HG02973 (cell line): ENCODE measurements at regions not wholly inside any gene's neighbourhood (a gene's known extent, or its start where the extent isn't known, plus 50 kb on each side); places are given as distances from the start of the nearest gene placed in this dataset.
"Not testable (repeated sequence)": the region's sequence is repeated elsewhere in the genome, so short reads cannot be mapped to it uniquely, and the experiment has no call there.

Source experiments
- ATAC-seq: cut with Tn5 transposase; IDR thresholded peaks from one replicate; pipeline ENCODE4 v1.9.1; 2021; ENCODE audit warnings: moderate library complexity; ENCODE audit not compliant: unreplicated experiment

- ATAC-seq, result no peak
Measured at GRCh38 chr14:43338713-43339112, 1168.4 kb downstream of the FSCB start.

DNA sequence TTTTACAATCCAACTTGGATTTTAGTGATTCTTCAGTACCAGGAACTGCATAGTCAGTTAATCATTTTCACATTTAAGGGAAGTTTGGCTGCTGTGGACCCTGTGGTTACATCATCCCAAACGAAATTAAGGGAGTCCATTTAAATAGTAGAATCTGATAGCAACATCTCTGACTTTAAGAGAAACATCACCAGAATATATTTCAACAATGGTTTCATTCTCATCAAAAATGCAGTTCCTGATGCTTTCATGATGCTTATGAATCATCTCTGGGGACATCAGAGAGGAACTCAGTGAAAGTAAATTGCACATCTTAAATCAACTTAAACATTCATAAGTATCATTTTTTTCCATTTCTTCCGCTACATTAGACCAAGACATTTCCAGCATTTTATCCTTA is 1170.7 kb downstream of the FSCB start:
- no peak for ATAC-seq

DNA sequence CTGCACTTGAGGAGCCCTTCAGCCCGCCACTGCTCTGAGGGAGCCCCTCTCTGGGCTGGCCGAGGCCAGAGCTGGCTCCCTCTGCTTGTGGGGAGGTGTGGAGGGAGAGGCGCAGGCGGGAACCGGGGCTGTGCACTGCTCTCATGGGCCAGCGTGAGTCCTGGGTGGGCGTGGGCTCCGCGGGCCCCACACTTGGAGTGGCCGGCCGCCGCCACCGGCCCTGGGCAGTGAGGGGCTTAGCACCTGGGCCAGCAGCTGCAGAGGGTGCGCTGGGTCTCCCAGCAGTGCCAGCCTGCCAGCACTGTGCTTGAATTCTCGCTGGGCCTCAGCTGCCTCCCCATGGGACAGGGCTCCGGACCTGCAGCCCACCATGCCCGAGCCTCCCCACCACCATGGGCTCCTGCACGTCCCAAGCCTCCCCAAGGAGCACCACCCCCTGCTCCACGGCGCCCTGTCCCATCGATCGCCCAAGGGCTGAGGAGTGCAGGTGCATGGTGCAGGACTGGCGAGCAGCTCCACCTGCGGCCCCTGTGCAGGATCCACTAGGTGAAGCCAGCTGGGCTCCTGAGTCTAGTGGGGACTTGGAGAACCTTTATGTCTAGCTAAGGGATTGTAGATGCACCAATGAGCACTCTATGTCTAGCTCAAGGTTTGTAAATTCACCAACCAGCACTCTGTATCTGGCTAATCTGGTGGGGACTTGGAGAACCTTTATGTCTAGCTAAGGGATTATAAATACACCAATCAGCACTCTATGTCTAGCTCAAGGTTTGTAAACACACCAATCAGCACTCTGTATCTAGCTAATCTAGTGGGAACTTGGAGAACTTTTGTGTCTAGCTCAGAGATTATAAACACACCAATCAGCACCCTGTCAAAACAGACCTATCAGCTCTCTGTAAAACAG is 1180.3 kb downstream of the FSCB start:
- not testable (repeated sequence) for ATAC-seq

DNA sequence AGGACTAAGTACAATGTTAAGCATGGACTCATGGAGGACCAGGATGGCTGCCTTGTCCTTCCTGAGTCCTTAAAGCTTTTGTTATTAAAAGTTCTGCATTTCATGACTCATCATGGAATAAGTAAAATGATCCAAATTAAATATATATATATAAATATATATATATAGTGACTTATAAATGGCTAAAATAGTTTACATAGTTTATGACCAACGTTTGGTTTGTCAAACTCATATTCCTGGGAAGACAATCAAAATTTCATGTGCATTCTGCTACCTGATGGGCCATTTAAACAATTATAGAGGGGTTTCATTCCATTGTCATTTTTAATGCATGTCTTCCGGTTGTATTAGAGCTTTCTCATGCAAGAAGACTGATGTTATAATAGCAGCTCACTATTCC is 1190.7 kb downstream of the FSCB start:
- ATAC-seq, result no peak

DNA sequence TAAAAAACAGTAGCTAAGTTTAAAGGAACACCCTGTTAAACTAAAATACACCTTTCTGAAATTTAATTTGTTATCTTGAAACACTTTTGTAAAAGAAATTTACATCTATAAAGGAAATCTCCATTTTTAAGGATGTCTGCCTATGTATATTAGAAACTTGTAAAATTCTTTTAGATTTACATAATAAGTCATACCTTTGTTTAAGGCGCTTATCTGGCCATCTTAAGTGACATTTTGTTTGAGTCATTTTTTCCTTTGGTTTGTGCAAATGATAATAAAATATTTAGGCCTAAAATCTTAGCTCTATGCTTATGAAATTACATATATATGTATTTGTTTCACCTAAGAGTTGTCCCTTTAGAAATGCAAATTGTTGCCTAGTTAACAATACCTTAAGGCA is 1193.4 kb downstream of the FSCB start:
- ATAC-seq, result no peak

DNA sequence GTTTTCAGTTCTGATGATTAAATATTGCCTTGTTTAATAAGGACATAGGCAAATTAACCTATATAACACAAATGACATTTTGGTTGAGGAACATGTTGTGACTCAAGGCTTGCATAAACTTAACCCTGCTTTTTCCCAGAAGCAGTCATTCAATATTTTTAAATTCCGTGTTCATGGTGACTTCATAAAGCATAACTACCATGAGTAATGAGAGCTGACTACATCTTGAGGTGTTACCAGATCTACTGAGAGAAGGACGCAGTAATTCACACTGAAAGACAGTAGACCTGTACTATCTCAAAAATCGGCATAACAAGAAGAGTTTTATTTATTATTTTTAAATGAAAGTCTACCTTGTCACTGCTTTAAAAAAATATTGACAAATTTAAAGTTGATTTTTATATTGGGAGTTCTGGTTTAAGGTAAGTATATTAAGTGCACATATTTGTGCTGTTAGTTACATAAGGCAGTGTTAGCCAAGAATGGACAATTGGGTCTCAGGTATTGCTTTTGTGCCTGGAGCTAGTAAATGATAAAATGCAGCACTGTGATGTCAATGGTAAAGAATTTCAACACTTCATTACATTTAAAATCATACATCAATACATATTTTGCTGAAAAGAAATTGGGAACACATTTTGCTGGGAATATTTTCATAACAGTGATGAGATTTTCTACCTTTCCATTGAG is 1198.5 kb downstream of the FSCB start:
- ATAC-seq, result no peak

- no peak for ATAC-seq
Measured at GRCh38 chr14:43307836-43308235, 1199.2 kb downstream of the FSCB start.

DNA sequence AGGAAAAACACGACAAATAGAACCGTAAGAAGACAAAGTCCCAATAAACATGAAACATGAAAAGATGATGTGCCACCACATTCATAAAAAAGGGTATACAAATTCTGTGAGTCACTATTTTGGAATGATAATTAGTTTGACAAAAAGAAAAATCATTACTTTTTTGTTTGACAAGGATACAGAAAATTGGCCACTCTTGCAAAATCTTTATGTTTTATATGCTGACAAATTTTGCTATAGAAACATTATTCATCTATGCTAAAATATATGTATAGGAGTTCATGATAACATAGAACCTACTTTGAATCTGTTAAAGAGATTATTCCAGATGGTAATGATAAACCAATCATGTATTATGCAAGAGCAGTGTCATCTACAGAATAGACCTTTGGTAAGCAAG is 1201.0 kb downstream of the FSCB start:
- ATAC-seq, result no peak

DNA sequence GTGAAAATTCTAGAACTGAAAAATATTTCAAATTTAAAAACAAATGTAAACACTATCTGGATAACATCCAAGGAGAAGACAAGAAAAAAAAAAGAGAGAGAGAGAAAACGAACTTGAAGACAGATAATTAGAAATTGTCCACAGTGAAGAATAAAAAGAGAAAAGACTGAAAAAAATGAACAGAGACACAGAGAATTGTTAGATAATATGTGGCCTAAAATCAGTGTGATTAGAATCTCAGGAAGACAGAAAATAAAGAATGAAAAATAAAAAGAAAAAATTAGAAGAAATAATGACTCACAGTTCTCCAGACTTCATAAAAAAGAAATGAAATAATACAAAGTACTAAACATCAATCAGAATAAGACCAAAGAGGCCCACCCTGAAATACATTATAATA is 1209.3 kb downstream of the FSCB start:
- no peak for ATAC-seq

- not testable (repeated sequence) for ATAC-seq
Measured at GRCh38 chr14:43296061-43296460, 1211.0 kb downstream of the FSCB start.

DNA sequence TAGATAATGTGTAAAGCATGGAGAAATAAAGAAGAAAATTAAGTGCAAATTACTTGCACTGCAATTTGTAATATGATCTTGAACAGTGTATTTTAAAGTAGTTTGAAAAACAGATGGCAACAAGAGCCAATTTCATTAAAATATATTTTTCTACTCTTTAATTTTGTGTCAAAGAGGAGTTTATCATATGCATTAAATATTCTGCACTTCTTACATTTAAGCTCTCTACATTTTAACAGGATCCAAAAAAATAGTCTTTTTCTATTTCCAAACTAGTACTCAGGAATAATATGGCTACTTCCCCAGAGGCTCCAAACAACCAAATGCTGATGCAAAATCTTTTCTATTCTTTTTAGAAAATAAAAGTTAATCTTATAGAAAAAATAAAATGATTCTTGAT is 1221.5 kb downstream of the FSCB start:
- no peak for ATAC-seq

DNA sequence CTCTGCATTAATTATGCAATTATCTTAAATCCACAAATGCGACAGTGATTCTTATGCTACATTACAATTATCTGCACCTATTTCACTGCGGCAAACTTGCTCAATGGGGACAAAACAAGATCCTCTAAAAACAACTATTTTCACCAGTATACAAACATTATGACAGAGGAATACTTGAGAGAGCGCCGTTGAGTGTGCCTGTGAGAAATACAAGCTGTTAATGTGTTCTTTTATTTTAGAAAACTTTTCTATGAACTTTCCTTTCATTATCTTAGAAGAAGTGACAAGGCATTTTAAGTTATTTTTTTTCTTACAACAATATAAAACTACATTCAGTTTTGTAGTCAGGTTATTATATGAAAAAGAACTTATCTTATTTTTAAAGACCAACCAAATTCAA is 1247.0 kb downstream of the FSCB start:
- ATAC-seq, result no peak

DNA sequence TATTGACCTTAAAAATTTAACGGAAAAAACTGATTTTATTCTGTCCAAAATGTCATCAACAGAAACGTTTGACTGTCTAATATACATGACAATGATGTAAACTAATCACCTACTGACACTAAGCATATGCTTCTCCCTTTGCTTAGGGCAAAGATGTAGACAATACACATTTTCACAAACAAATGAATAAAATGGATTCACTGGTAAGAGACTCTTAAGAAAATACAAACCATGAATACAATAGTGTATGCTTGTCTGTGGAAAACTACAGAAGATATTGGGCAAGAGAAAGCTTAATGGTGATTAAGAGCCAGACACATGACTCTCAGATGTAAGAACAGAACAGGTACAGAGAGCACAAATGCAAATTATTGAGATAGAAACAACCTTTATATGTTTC is 1248.7 kb downstream of the FSCB start:
- no peak for ATAC-seq

DNA sequence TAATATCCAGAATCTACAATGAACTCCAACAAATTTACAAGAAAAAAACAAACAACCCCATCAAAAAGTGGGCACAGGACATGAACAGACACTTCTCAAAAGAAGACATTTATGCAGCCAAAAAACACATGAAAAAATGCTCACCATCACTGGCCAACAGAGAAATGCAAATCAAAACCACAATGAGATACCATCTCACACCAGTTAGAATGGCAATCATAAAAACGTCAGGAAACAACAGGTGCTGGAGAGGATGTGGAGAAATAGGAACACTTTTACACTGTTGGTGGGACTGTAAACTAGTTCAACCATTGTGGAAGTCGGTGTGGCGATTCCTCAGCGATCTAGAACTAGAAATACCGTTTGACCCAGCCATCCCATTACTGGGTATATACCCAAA is 1250.1 kb downstream of the FSCB start:
- ATAC-seq, result not testable (repeated sequence)

- no peak for ATAC-seq
Measured at GRCh38 chr14:43252866-43253265, 1254.2 kb downstream of the FSCB start.

- no peak for ATAC-seq
Measured at GRCh38 chr14:43249591-43249990, 1257.5 kb downstream of the FSCB start.

GRCh38 chr14:43249116-43249515 is 1258.0 kb downstream of the FSCB start:
- ATAC-seq, result no peak

DNA sequence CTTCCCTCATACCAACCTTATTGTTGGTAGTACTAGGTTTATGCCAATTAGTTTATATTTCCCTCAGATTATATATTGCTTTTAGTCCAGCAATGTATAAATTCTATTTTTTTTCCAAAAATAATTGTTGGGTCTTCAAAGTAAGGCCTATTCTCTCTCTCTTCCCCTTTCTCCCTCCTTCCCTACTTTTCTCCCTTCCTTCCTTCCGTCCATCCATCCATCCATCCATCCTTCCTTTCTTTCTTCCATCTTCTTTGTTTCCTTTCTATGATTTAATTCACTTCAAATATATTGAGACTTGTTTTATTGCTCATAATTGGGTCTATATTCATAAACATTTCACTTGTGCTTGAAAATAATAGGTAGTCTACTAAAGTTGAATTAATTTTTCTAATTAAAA is 1259.2 kb downstream of the FSCB start:
- ATAC-seq, result no peak

DNA sequence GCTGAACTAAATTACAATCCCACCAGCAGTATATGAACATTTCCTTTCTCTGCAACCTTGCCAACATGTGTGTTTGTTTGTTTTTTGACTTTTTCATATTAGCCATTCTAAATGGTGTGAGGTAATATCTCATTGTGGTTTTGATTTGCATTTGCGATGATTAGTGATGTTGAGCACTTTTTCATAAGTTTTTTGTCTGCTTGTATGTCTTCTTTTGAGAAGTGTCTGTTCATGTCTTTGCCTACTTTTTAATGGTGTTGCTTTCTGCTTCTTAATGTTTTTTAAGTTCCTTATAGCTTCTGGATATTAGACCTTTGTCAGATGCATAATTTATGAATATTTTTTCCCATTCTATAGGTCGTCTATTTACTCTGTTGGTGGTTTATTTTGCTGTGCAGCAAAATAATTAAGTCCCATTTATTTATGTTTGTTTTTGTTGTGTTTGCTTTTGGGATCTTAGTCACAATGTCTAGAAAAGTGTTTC is 1262.9 kb downstream of the FSCB start:
- no peak for ATAC-seq

- no peak for ATAC-seq
Measured at GRCh38 chr14:43243168-43243567, 1263.9 kb downstream of the FSCB start.

- no peak for ATAC-seq
Measured at GRCh38 chr14:43232261-43232660, 1274.8 kb downstream of the FSCB start.

GRCh38 chr14:43215524-43215923 is 1291.6 kb downstream of the FSCB start:
- no peak for ATAC-seq
